ENCODE measurements at regions not wholly inside any gene's neighbourhood (a gene's known extent, or its start where the extent isn't known, plus 50 kb on each side); places are given as distances from the start of the nearest gene placed in this dataset.
"Not testable (repeated sequence)": the region's sequence is repeated elsewhere in the genome, so short reads cannot be mapped to it uniquely, and the experiment has no call there.

GRCh38 chr7:119896386-119896785, 376.6 kb upstream of the KCND2 start:
- Mint-ChIP-seq H3K36me3 (ENCODE audit: low read depth) (no peaks in the 10 kb centered on the region), H3K4me1 (no peaks in the 10 kb centered on the region), H3K4me3 (no peak overlapping the region), H3K27ac (no peak overlapping the region), H3K27me3 (no peaks in the 10 kb centered on the region), H3K9me3 (peaks cover 2% of the 10 kb centered on the region)
- CTCF ChIA-PET: no interaction called here
- DNase-seq: no peak
- POLR2A ChIA-PET: no interaction called here

- H3K36me3 Mint-ChIP-seq (ENCODE audit: low read depth): no peaks in the 10 kb centered on the region
- H3K27me3 Mint-ChIP-seq: no peaks in the 10 kb centered on the region
Observed at GRCh38 chr7:119900996-119901672, 371.8 kb upstream of the KCND2 start.

GRCh38 chr7:119903085-119903484, 369.9 kb upstream of the KCND2 start:
- ChIA-PET POLR2A (no interaction called here), CTCF (no interaction called here)
- Mint-ChIP-seq H3K36me3 (ENCODE audit: low read depth) (no peaks in the 10 kb centered on the region), H3K4me1 (no peaks in the 10 kb centered on the region), H3K4me3 (no peak overlapping the region), H3K27ac (no peak overlapping the region), H3K9me3 (peaks cover 2% of the 10 kb centered on the region), H3K27me3 (no peaks in the 10 kb centered on the region)
- DNase-seq: no peak

More at GRCh38 chr7:119900996-119901672, 371.8 kb upstream of the KCND2 start:
- no peaks in the 10 kb centered on the region for H3K4me1 Mint-ChIP-seq
- DNase-seq: no peak
- no peak overlapping the region for H3K27ac Mint-ChIP-seq
- POLR2A ChIA-PET: no interaction called here
- CTCF ChIA-PET: no interaction called here
- peaks cover 2% of the 10 kb centered on the region for H3K9me3 Mint-ChIP-seq
- H3K4me3 Mint-ChIP-seq: no peak overlapping the region

- ChIA-PET CTCF (no interaction called here), POLR2A (no interaction called here)
- peaks cover 2% of the 10 kb centered on the region for H3K9me3 Mint-ChIP-seq
- H3K4me1 Mint-ChIP-seq: no peaks in the 10 kb centered on the region
- H3K36me3 Mint-ChIP-seq (ENCODE audit: low read depth): no peaks in the 10 kb centered on the region
- H3K4me3 Mint-ChIP-seq: no peak overlapping the region
- H3K27ac Mint-ChIP-seq: no peak overlapping the region
- H3K27me3 Mint-ChIP-seq: no peaks in the 10 kb centered on the region
- DNase-seq: no peak
Observed at GRCh38 chr7:119905495-119905894, 367.5 kb upstream of the KCND2 start.

GRCh38 chr7:119908948-119909347, 364.0 kb upstream of the KCND2 start:
- Mint-ChIP-seq H3K27ac (no peak overlapping the region), H3K4me1 (no peaks in the 10 kb centered on the region), H3K9me3 (peaks cover 3% of the 10 kb centered on the region), H3K36me3 (ENCODE audit: low read depth) (no peaks in the 10 kb centered on the region), H3K27me3 (no peaks in the 10 kb centered on the region), H3K4me3 (no peak overlapping the region)
- POLR2A ChIA-PET: no interaction called here
- no peak for DNase-seq
- CTCF ChIA-PET: no interaction called here

- H3K36me3 Mint-ChIP-seq (ENCODE audit: low read depth); POLR2A ChIA-PET; H3K27me3 Mint-ChIP-seq; DNase-seq; CTCF ChIA-PET; H3K9me3 Mint-ChIP-seq; H3K4me3 Mint-ChIP-seq; H3K4me1 Mint-ChIP-seq; H3K27ac Mint-ChIP-seq: not testable (repeated sequence)
Observed at GRCh38 chr7:119914119-119914518, 358.9 kb upstream of the KCND2 start.

- no peaks in the 10 kb centered on the region for H3K27me3 Mint-ChIP-seq
- ChIA-PET CTCF (no interaction called here), POLR2A (no interaction called here)
- peaks cover 4% of the 10 kb centered on the region for H3K9me3 Mint-ChIP-seq
- no peak for DNase-seq
- H3K4me1 Mint-ChIP-seq: no peaks in the 10 kb centered on the region
- H3K27ac Mint-ChIP-seq: no peak overlapping the region
- H3K36me3 Mint-ChIP-seq (ENCODE audit: low read depth): no peaks in the 10 kb centered on the region
- no peak overlapping the region for H3K4me3 Mint-ChIP-seq
Observed at GRCh38 chr7:119916501-119916900, 356.5 kb upstream of the KCND2 start.

GRCh38 chr7:119918185-119918584, 354.8 kb upstream of the KCND2 start:
- no peak overlapping the region for H3K27ac Mint-ChIP-seq
- CTCF ChIA-PET: interaction anchor here (0.7 kb wide), 1 partner anchor 1714 kb away, joined by 3 read pairs; no protein-coding TSS in a partner anchor
- H3K4me1 Mint-ChIP-seq: no peaks in the 10 kb centered on the region
- no peak for DNase-seq
- POLR2A ChIA-PET: no interaction called here
- no peak overlapping the region for H3K4me3 Mint-ChIP-seq
- no peaks in the 10 kb centered on the region for H3K27me3 Mint-ChIP-seq
- no peaks in the 10 kb centered on the region for H3K36me3 Mint-ChIP-seq (ENCODE audit: low read depth)
- H3K9me3 Mint-ChIP-seq: peaks cover 4% of the 10 kb centered on the region

- DNase-seq: no peak
- Mint-ChIP-seq H3K27me3 (no peaks in the 10 kb centered on the region), H3K4me3 (no peak overlapping the region), H3K36me3 (ENCODE audit: low read depth) (no peaks in the 10 kb centered on the region), H3K4me1 (no peaks in the 10 kb centered on the region), H3K9me3 (no peaks in the 10 kb centered on the region), H3K27ac (no peak overlapping the region)
- ChIA-PET POLR2A (no interaction called here), CTCF (no interaction called here)
Observed at GRCh38 chr7:119919986-119920385, 353.0 kb upstream of the KCND2 start.

GRCh38 chr7:119925581-119926289, 347.2 kb upstream of the KCND2 start:
- no peaks in the 10 kb centered on the region for H3K9me3 Mint-ChIP-seq
- no peak overlapping the region for H3K27ac Mint-ChIP-seq
- no peaks in the 10 kb centered on the region for H3K27me3 Mint-ChIP-seq
- ChIA-PET POLR2A (no interaction called here), CTCF (no interaction called here)
- no peaks in the 10 kb centered on the region for H3K36me3 Mint-ChIP-seq (ENCODE audit: low read depth)
- no peak overlapping the region for H3K4me3 Mint-ChIP-seq
- no peak for DNase-seq
- H3K4me1 Mint-ChIP-seq: no peaks in the 10 kb centered on the region

- POLR2A ChIA-PET: no interaction called here
- no peaks in the 10 kb centered on the region for H3K36me3 Mint-ChIP-seq (ENCODE audit: low read depth)
- H3K27me3 Mint-ChIP-seq: no peaks in the 10 kb centered on the region
- H3K9me3 Mint-ChIP-seq: no peaks in the 10 kb centered on the region
- H3K4me1 Mint-ChIP-seq: no peaks in the 10 kb centered on the region
- DNase-seq: no peak
- no peak overlapping the region for H3K4me3 Mint-ChIP-seq
- CTCF ChIA-PET: no interaction called here
- no peak overlapping the region for H3K27ac Mint-ChIP-seq
Observed at GRCh38 chr7:119929891-119930290, 343.1 kb upstream of the KCND2 start.

- H3K36me3 Mint-ChIP-seq (ENCODE audit: low read depth): no peaks in the 10 kb centered on the region
- H3K4me3 Mint-ChIP-seq: no peak overlapping the region
- CTCF ChIA-PET: no interaction called here
- no peak overlapping the region for H3K27ac Mint-ChIP-seq
- no peaks in the 10 kb centered on the region for H3K4me1 Mint-ChIP-seq
- H3K27me3 Mint-ChIP-seq: no peaks in the 10 kb centered on the region
- H3K9me3 Mint-ChIP-seq: no peaks in the 10 kb centered on the region
- POLR2A ChIA-PET: no interaction called here
- no peak for DNase-seq
Observed at GRCh38 chr7:119931230-119931824, 341.6 kb upstream of the KCND2 start.

- CTCF ChIA-PET: no interaction called here
- Mint-ChIP-seq H3K36me3 (ENCODE audit: low read depth) (no peaks in the 10 kb centered on the region), H3K4me1 (no peaks in the 10 kb centered on the region), H3K4me3 (no peak overlapping the region), H3K27ac (no peak overlapping the region), H3K9me3 (no peaks in the 10 kb centered on the region), H3K27me3 (no peaks in the 10 kb centered on the region)
- no peak for DNase-seq
- POLR2A ChIA-PET: no interaction called here
Observed at GRCh38 chr7:119935418-119936025, 337.5 kb upstream of the KCND2 start.
